GM12878 (cell line): ENCODE measurements at regions not wholly inside any gene's neighbourhood (a gene's known extent, or its start where the extent isn't known, plus 50 kb on each side); places are given as distances from the start of the nearest gene placed in this dataset.

Experiments used
- CTCF ChIP-seq, 3 experiments: IDR thresholded peaks in 2 of 3; conservative IDR thresholded peaks in 1 of 3; 2 replicates each; pipeline ENCODE4 v1.5.1; 2011; ENCODE audit warnings: low read depth in 3 of 3, low read length in 3 of 3, mild to moderate bottlenecking in 3 of 3, control low read depth in 2 of 3, moderate library complexity in 2 of 3, inconsistent platforms in 1 of 3, mixed read lengths in 1 of 3; ENCODE audit not compliant: control insufficient read depth in 2 of 3, insufficient read depth in 1 of 3; ENCODE audit errors: extremely low read depth in 1 of 3
- GATAD2B ChIP-seq: fragments of 450-650 bp; conservative IDR thresholded peaks from 2 replicates; pipeline ENCODE4 v1.6.1; 2017; ENCODE audit warnings: low read depth, mild to moderate bottlenecking, moderate library complexity
- HDAC6 ChIP-seq: fragments of 200-600 bp; sonication (generic); IDR thresholded peaks from one replicate; pipeline ENCODE4 v1.8.0; 2017; ENCODE audit warnings: antibody characterized with exemption; ENCODE audit not compliant: unreplicated experiment
- HSF1 ChIP-seq: fragments of 150-350 bp; IDR thresholded peaks from 2 replicates; pipeline ENCODE4 v1.6.1; 2014; ENCODE audit warnings: mild to moderate bottlenecking, low read depth, low read length
- RELB ChIP-seq: fragments of 450-650 bp; IDR thresholded peaks from 2 replicates; pipeline ENCODE4 v1.6.1; 2017; ENCODE audit warnings: low read depth, mild to moderate bottlenecking, moderate library complexity
- ZZZ3 ChIP-seq: IDR thresholded peaks from 2 replicates; pipeline ENCODE4 v1.6.1; 2011; ENCODE audit warnings: low read depth; ENCODE audit not compliant: control insufficient read depth, insufficient read length
- TF ChIP-seq, protein P1 (sequence below): IDR thresholded peaks from 2 replicates; pipeline ENCODE4 v1.6.1; 2011; ENCODE audit warnings: borderline replicate concordance, low read depth, mild to moderate bottlenecking, moderate library complexity, mixed read lengths, low read length; ENCODE audit not compliant: insufficient read depth; ENCODE audit errors: extremely low read length

- TF ChIP-seq RELB (no peak), CTCF (IDR thresholded peaks at IDR 0.05 in 2 of 3, conservative IDR thresholded peaks at IDR 0.05 in 1 of 3; ENCODE audit: control insufficient read depth in 2 of 3, extremely low read depth in 1 of 3, insufficient read depth in 1 of 3, low read depth in 3 of 3, low read length in 3 of 3) (no peak), HDAC6 (no peak), HSF1 (no peak), GATAD2B (no peak), ZZZ3 (no peak)
- TF ChIP-seq, protein P1, sequence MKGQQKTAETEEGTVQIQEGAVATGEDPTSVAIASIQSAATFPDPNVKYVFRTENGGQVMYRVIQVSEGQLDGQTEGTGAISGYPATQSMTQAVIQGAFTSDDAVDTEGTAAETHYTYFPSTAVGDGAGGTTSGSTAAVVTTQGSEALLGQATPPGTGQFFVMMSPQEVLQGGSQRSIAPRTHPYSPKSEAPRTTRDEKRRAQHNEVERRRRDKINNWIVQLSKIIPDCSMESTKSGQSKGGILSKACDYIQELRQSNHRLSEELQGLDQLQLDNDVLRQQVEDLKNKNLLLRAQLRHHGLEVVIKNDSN = no peak
These were observed 91.6 kb upstream of the H2AZ1 start (continued) for GRCh38 chr4:100041646-100042045.
